Cardiac fibroblast (primary cell): ENCODE measurements at regions not wholly inside any gene's neighbourhood (a gene's known extent, or its start where the extent isn't known, plus 50 kb on each side); places are given as distances from the start of the nearest gene placed in this dataset.
"Not testable (repeated sequence)": the region's sequence is repeated elsewhere in the genome, so short reads cannot be mapped to it uniquely, and the experiment has no call there.

Source experiments
- DNase-seq, 2 donors: peaks; one replicate each; pipeline versions ENCODE4 v3.0.0 to v3.0.0-alpha.2; 2010; ENCODE audit warnings: low read depth in 2 of 2
- H3K4me3 ChIP-seq, 2 donors: replicated peaks in 1 of 2; 1 replicate in 1 of 2; 2 replicates in 1 of 2; pipeline ENCODE4 v1.5.1; 2011; ENCODE audit warnings: low read depth in 2 of 2, low read length in 2 of 2, mild to moderate bottlenecking in 2 of 2, moderate library complexity in 1 of 2
- CTCF ChIP-seq: IDR thresholded peaks from one replicate; pipeline ENCODE4 v1.5.1; 2011; ENCODE audit warnings: low read depth, mild to moderate bottlenecking, low read length, inconsistent platforms

GRCh38 chr3:178203165-178203564 is 333.1 kb upstream of the KCNMB2 start:
- no peak overlapping the region for H3K4me3 ChIP-seq
- no peak for TF ChIP-seq CTCF
- peak; percentile 27 to 54 for DNase-seq

- no peak overlapping the region for H3K4me3 ChIP-seq
- DNase-seq = peak; percentile 48 to 60
- no peak for TF ChIP-seq CTCF
Measured at GRCh38 chr3:178203650-178204049, 332.6 kb upstream of the KCNMB2 start.

- H3K4me3 ChIP-seq = no peak overlapping the region
- TF ChIP-seq CTCF = no peak
- no peak for DNase-seq
Measured at GRCh38 chr3:178205740-178206139, 330.5 kb upstream of the KCNMB2 start.

GRCh38 chr3:178206521-178206920 is 329.7 kb upstream of the KCNMB2 start:
- no peak for TF ChIP-seq CTCF
- no peak for DNase-seq

GRCh38 chr3:178207161-178207560 is 329.1 kb upstream of the KCNMB2 start:
- not testable (repeated sequence) for DNase-seq, H3K4me3 ChIP-seq

More at GRCh38 chr3:178206521-178206920, 329.7 kb upstream of the KCNMB2 start:
- H3K4me3 ChIP-seq = no peak overlapping the region

GRCh38 chr3:178207627-178208026 is 328.6 kb upstream of the KCNMB2 start:
- not testable (repeated sequence) for DNase-seq, H3K4me3 ChIP-seq

GRCh38 chr3:178209116-178209515 is 327.1 kb upstream of the KCNMB2 start:
- DNase-seq, H3K4me3 ChIP-seq: not testable (repeated sequence)

- not testable (repeated sequence) for H3K4me3 ChIP-seq
Measured at GRCh38 chr3:178209618-178210017, 326.6 kb upstream of the KCNMB2 start.

GRCh38 chr3:178211086-178211485 is 325.1 kb upstream of the KCNMB2 start:
- H3K4me3 ChIP-seq = not testable (repeated sequence)
- DNase-seq = peak in 1 of 2 donors; percentile 72

More at GRCh38 chr3:178209618-178210017, 326.6 kb upstream of the KCNMB2 start:
- not testable (repeated sequence) for DNase-seq

GRCh38 chr3:178217479-178217878 is 318.8 kb upstream of the KCNMB2 start:
- no peak for DNase-seq
- no peak overlapping the region for H3K4me3 ChIP-seq
- TF ChIP-seq CTCF = no peak
